ENCODE measurements at regions not wholly inside any gene's neighbourhood (a gene's known extent, or its start where the extent isn't known, plus 50 kb on each side); places are given as distances from the start of the nearest gene placed in this dataset.
"Not testable (repeated sequence)": the region's sequence is repeated elsewhere in the genome, so short reads cannot be mapped to it uniquely, and the experiment has no call there.

DNA sequence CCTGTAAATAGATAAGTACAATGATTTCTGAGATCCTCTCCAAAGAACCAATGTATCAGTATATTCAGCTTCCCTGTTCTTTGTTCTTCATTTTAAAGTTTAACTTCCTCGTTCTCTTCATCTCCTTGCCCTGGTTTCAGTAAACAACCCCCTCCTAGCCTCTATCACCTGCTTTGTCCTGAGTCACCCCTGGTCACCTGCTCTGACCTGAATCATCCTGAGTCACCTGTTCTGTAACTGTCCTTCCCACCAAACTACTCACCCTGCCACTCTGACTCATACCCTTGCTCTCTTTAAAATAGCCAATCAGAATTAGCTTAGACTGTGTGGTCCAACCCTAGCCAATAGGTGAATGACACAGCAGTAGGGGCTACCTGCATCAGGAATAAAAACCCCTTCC is 313.0 kb upstream of the LRRC3B start:
- TF ChIP-seq, protein P1, sequence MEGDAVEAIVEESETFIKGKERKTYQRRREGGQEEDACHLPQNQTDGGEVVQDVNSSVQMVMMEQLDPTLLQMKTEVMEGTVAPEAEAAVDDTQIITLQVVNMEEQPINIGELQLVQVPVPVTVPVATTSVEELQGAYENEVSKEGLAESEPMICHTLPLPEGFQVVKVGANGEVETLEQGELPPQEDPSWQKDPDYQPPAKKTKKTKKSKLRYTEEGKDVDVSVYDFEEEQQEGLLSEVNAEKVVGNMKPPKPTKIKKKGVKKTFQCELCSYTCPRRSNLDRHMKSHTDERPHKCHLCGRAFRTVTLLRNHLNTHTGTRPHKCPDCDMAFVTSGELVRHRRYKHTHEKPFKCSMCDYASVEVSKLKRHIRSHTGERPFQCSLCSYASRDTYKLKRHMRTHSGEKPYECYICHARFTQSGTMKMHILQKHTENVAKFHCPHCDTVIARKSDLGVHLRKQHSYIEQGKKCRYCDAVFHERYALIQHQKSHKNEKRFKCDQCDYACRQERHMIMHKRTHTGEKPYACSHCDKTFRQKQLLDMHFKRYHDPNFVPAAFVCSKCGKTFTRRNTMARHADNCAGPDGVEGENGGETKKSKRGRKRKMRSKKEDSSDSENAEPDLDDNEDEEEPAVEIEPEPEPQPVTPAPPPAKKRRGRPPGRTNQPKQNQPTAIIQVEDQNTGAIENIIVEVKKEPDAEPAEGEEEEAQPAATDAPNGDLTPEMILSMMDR (IDR thresholded peaks at IDR 0.05; ENCODE audit: insufficient read depth, low read depth, low read length): not testable (repeated sequence)
- TF ChIP-seq EZH2 (IDR thresholded peaks at IDR 0.05; ENCODE audit: insufficient read depth, low read length): not testable (repeated sequence)

Measured in astrocyte (in vitro differentiated cells and primary cell).